HCT116 (cell line): ENCODE measurements at regions not wholly inside any gene's neighbourhood (a gene's known extent, or its start where the extent isn't known, plus 50 kb on each side); places are given as distances from the start of the nearest gene placed in this dataset.

Experiments
- ATAC-seq: fragments of 200-7000 bp; cut with Tn5 transposase; 2 replicates; pipeline ENCODE4 v1.9.1; 2020; ENCODE audit warnings: mild to moderate bottlenecking, moderate library complexity
- BruUV-seq: library from RNA; stranded (reverse); fragments of 400-500 nt; replicated peaks from 2 replicates; lab custom pipeline; 2021; lab: Mats Ljungman, UMichigan
- CTCF ChIA-PET: fragments of 300-600 bp; sonication (Branson Sonifier 250); formaldehyde crosslinking; loops from one replicate; lab custom pipeline; 2021; ENCODE audit warnings: antibody characterized with exemption; lab: Charles Lee
- POLR2A ChIA-PET: fragments of 300-600, 350-600 bp; sonication (Branson Sonifier 250); formaldehyde crosslinking; loops from one replicate; lab custom pipeline; 2021; ENCODE audit warnings: antibody characterized with exemption; lab: Charles Lee
- RAD21 ChIA-PET, 2 experiments: fragments of 300-600 bp; sonication (Branson Sonifier 250); formaldehyde crosslinking; loops; one replicate each; lab custom pipeline; 2023; ENCODE audit warnings: low total read pairs in 2 of 2; ENCODE audit not compliant: uncharacterized antibody in 2 of 2, unreplicated experiment in 2 of 2, low non-redundant PET in 1 of 2; lab: Charles Lee
- DNase-seq: peaks from one replicate; pipeline ENCODE4 v3.0.0-alpha.2; 2010; ENCODE audit warnings: low read depth, low spot score
- H2AFZ ChIP-seq: fragments of 200-600 bp; shearing (Covaris generic), sonication (generic); 2 replicates; pipeline ENCODE4 v1.6.1; 2017; ENCODE audit warnings: low read depth, mixed run types, mixed read lengths, antibody characterized with exemption, low read length; ENCODE audit not compliant: poor library complexity, severe bottlenecking
- H3K27ac ChIP-seq: 2 replicates; pipeline ENCODE4 v1.5.1; 2012; ENCODE audit warnings: low read depth, low read length
- H3K27me3 ChIP-seq: fragments of 200-600 bp; sonication (generic); 2 replicates; pipeline ENCODE4 v1.6.1; 2016; ENCODE audit warnings: mixed run types, low read length, mixed read lengths; ENCODE audit not compliant: insufficient read depth
- H3K36me3 ChIP-seq, 2 experiments: fragments of 200-500 bp in 1 of 2; fragments of 200-600 bp in 1 of 2; sonication (Bioruptor generic) in 1 of 2; sonication (generic) in 1 of 2; 2 replicates each; pipeline versions ENCODE4 v1.5.1 to v1.6.1; 2014 to 2016; ENCODE audit warnings: low read length in 2 of 2, inconsistent platforms in 1 of 2, mixed read lengths in 1 of 2, mixed run types in 1 of 2; ENCODE audit not compliant: insufficient read depth in 2 of 2, control insufficient read depth in 1 of 2
- H3K4me1 ChIP-seq, 2 experiments: fragments of 200-600 bp in 1 of 2; sonication (generic) in 1 of 2; 2 replicates each; pipeline versions ENCODE4 v1.5.1 to v1.6.1; 2012 to 2017; ENCODE audit warnings: low read length in 2 of 2, inconsistent platforms in 1 of 2, mild to moderate bottlenecking in 1 of 2, mixed read lengths in 1 of 2, mixed run types in 1 of 2, moderate library complexity in 1 of 2; ENCODE audit not compliant: insufficient read depth in 2 of 2, control insufficient read depth in 1 of 2
- H3K4me2 ChIP-seq: fragments of 200-600 bp; sonication (generic); 2 replicates; pipeline ENCODE4 v1.6.1; 2017; ENCODE audit warnings: mixed run types, low read length, mixed read lengths
- H3K4me3 ChIP-seq, 2 experiments: fragments of 200-600 bp in 1 of 2; sonication (generic) in 1 of 2; replicated peaks in 1 of 2; 2 replicates each; pipeline ENCODE4 v1.5.1; 2011 to 2016; ENCODE audit warnings: low read length in 2 of 2, control low read depth in 1 of 2, low read depth in 1 of 2, mild to moderate bottlenecking in 1 of 2, mixed read lengths in 1 of 2, mixed run types in 1 of 2
- H3K79me2 ChIP-seq: fragments of 200-600 bp; sonication (generic); 2 replicates; pipeline ENCODE4 v1.6.1; 2017; ENCODE audit warnings: mild to moderate bottlenecking, mixed run types, low read length, moderate library complexity, mixed read lengths; ENCODE audit not compliant: insufficient read depth
- H3K9ac ChIP-seq: fragments of 200-600 bp; sonication (generic); 2 replicates; pipeline ENCODE4 v1.6.1; 2016; ENCODE audit warnings: low read length, mixed read lengths
- H3K9me2 ChIP-seq: fragments of 200-600 bp; sonication (generic), shearing (Covaris generic); 2 replicates; pipeline ENCODE4 v1.6.1; 2017; ENCODE audit warnings: mixed run types, mild to moderate bottlenecking, moderate library complexity; ENCODE audit not compliant: insufficient read depth
- H3K9me3 ChIP-seq, 2 experiments: fragments of 200-500 bp in 1 of 2; fragments of 200-600 bp in 1 of 2; sonication (Bioruptor generic) in 1 of 2; sonication (generic) in 1 of 2; 2 replicates each; pipeline ENCODE4 v1.6.1; 2014 to 2017; ENCODE audit warnings: low read length in 2 of 2, mixed read lengths in 2 of 2, inconsistent platforms in 1 of 2, low read depth in 1 of 2, mild to moderate bottlenecking in 1 of 2, mixed run types in 1 of 2, moderate library complexity in 1 of 2; ENCODE audit not compliant: control insufficient read depth in 1 of 2, insufficient read depth in 1 of 2
- H4K20me1 ChIP-seq: fragments of 200-600 bp; sonication (generic), shearing (Covaris generic); 2 replicates; pipeline ENCODE4 v1.6.1; 2017; ENCODE audit warnings: mixed run types, mild to moderate bottlenecking, moderate library complexity; ENCODE audit not compliant: insufficient read depth
- CEBPB ChIP-seq: IDR thresholded peaks from 2 replicates; pipeline ENCODE4 v1.6.1; 2012; ENCODE audit warnings: low read depth
- CTCF ChIP-seq, 3 experiments: fragments of 200-600 bp in 1 of 3; sonication (generic) in 1 of 3; IDR thresholded peaks in 2 of 3; conservative IDR thresholded peaks in 1 of 3; 2 replicates each; pipeline ENCODE4 v1.5.1; 2012 to 2017; ENCODE audit warnings: low read depth in 2 of 3, low read length in 2 of 3, antibody characterized with exemption in 1 of 3, borderline replicate concordance in 1 of 3, control low read depth in 1 of 3, mild to moderate bottlenecking in 1 of 3, mixed read lengths in 1 of 3, mixed run types in 1 of 3, moderate library complexity in 1 of 3; ENCODE audit not compliant: insufficient read depth in 1 of 3
- EGR1 ChIP-seq: IDR thresholded peaks from 2 replicates; pipeline ENCODE4 v1.6.1; 2012; ENCODE audit warnings: low read depth
- ELF1 ChIP-seq: IDR thresholded peaks from 2 replicates; pipeline ENCODE4 v1.6.1; 2012; ENCODE audit warnings: low read depth, borderline replicate concordance
- EZH2 ChIP-seq: fragments of 200-600 bp; sonication (generic); IDR thresholded peaks from 2 replicates; pipeline ENCODE4 v1.6.1; 2017; ENCODE audit warnings: antibody characterized with exemption, mixed run types
- FOSL1 ChIP-seq: IDR thresholded peaks from 2 replicates; pipeline ENCODE4 v1.6.1; 2012; ENCODE audit warnings: low read depth
- JUND ChIP-seq: IDR thresholded peaks from 2 replicates; pipeline ENCODE4 v1.6.1; 2012
- MAX ChIP-seq: IDR thresholded peaks from 2 replicates; pipeline ENCODE4 v1.6.1; 2012
- POLR2A ChIP-seq: IDR thresholded peaks from 2 replicates; pipeline ENCODE4 v1.7.0; 2011; ENCODE audit warnings: borderline replicate concordance; ENCODE audit not compliant: insufficient read depth, insufficient read length; ENCODE audit errors: extremely low read depth
- POLR2AphosphoS5 ChIP-seq: IDR thresholded peaks from 2 replicates; pipeline ENCODE4 v1.6.1; 2011; ENCODE audit warnings: mild to moderate bottlenecking, low read depth, low read length, moderate library complexity
- RAD21 ChIP-seq: IDR thresholded peaks from 2 replicates; pipeline ENCODE4 v1.6.1; 2012; ENCODE audit warnings: low read depth, mild to moderate bottlenecking
- REST ChIP-seq: IDR thresholded peaks from 2 replicates; pipeline ENCODE4 v1.6.1; 2012; ENCODE audit warnings: low read depth
- SP1 ChIP-seq: IDR thresholded peaks from 2 replicates; pipeline ENCODE4 v1.6.1; 2012; ENCODE audit warnings: low read depth
- SRF ChIP-seq: IDR thresholded peaks from 2 replicates; pipeline ENCODE4 v1.6.1; 2012; ENCODE audit warnings: low read depth
- YY1 ChIP-seq: IDR thresholded peaks from 2 replicates; pipeline ENCODE4 v1.6.1; 2011; ENCODE audit warnings: low read length, low read depth, moderate library complexity, mild to moderate bottlenecking; ENCODE audit not compliant: insufficient replicate concordance; ENCODE audit errors: extremely low read depth
- ZBTB33 ChIP-seq: IDR thresholded peaks from 2 replicates; pipeline ENCODE4 v1.6.1; 2011; ENCODE audit warnings: mild to moderate bottlenecking, low read length, moderate library complexity; ENCODE audit not compliant: insufficient replicate concordance; ENCODE audit errors: extremely low read depth
- ZFX ChIP-seq: fragments of 450-650 bp; IDR thresholded peaks from 2 replicates; pipeline ENCODE4 v1.6.1; 2017
- ZNF274 ChIP-seq: fragments of 200-500 bp; sonication (Bioruptor generic); IDR thresholded peaks from 2 replicates; pipeline ENCODE4 v1.6.1; 2014; ENCODE audit warnings: mild to moderate bottlenecking, low read depth, low read length, inconsistent platforms
- intact Hi-C: fragments of 100-400 bp; cut with micrococcal nuclease; formaldehyde crosslinking; loops from 2 replicates; pipeline ENCODE4 v1.10.0; 2022

- H3K4me1 ChIP-seq, result no peaks in the 10 kb centered on the region
- BruUV-seq, result no TSS peak
- H3K4me3 ChIP-seq, result no peak overlapping the region
- H2AFZ ChIP-seq, result no peak overlapping the region
- no peak for TF ChIP-seq ZBTB33
- no peak for TF ChIP-seq ZNF274
- TF ChIP-seq FOSL1, result no peak
- no peak for TF ChIP-seq MAX
- TF ChIP-seq EZH2, result no peak
- TF ChIP-seq REST, result no peak
- no peak for TF ChIP-seq EGR1
- no peak for TF ChIP-seq SP1
- no peak for TF ChIP-seq ZFX
- TF ChIP-seq RAD21, result no peak
- no peak for TF ChIP-seq POLR2A
- TF ChIP-seq YY1, result no peak
- TF ChIP-seq CEBPB, result no peak
- no peak for TF ChIP-seq POLR2AphosphoS5
- TF ChIP-seq CTCF (IDR thresholded peaks at IDR 0.05 in 2 of 3, conservative IDR thresholded peaks at IDR 0.05 in 1 of 3; ENCODE audit: borderline replicate concordance in 1 of 3, insufficient read depth in 1 of 3, low read depth in 2 of 3, low read length in 2 of 3), result no peak
- no peak for TF ChIP-seq JUND
- no peak for TF ChIP-seq ELF1
- no peak for TF ChIP-seq SRF
- TF ChIP-seq, all 23 proteins: peak for 0
- Histone ChIP-seq H3K9ac (no peak overlapping the region), H3K27ac (no peak overlapping the region), H3K79me2 (no peaks in the 10 kb centered on the region), H3K4me2 (no peak overlapping the region), H3K9me3 (peaks cover 3 to 6% of the 10 kb centered on the region in 2 experiments; a peak in 1 of 4 replicates), H4K20me1 (no peaks in the 10 kb centered on the region), H3K27me3 (no peaks in the 10 kb centered on the region), H3K9me2 (no peaks in the 10 kb centered on the region), H3K36me3 (no peaks in the 10 kb centered on the region)
- ChIA-PET CTCF (no interaction called here), RAD21 (no interaction called here), POLR2A (no interaction called here)
- DNase-seq, result no peak
- no peak for ATAC-seq
- intact Hi-C loops, result no loop called here
These were observed 226.4 kb downstream of the FAT3 start for GRCh38 chr11:92451063-92451462.
